K562 (cell line): ENCODE measurements at regions not wholly inside any gene's neighbourhood (a gene's known extent, or its start where the extent isn't known, plus 50 kb on each side); places are given as distances from the start of the nearest gene placed in this dataset.
A peak's percentile ranks its signal among the peaks of the same experiment; 100 is the strongest.
"Not testable (repeated sequence)": the region's sequence is repeated elsewhere in the genome, so short reads cannot be mapped to it uniquely, and the experiment has no call there.

Experiments
- ATAC-seq: fragments of 200-7000 bp; cut with Tn5 transposase; 3 replicates; pipeline ENCODE4 v1.9.1; 2020; ENCODE audit warnings: moderate library complexity
- BruUV-seq: library from RNA; stranded (reverse); fragments of 400-500 nt; replicated peaks from 2 replicates; lab custom pipeline; 2021; lab: Mats Ljungman, UMichigan
- CTCF ChIA-PET: fragments of 300-600 bp; formaldehyde crosslinking; extraction: SDS; loops from one replicate; lab custom pipeline; 2021; ENCODE audit warnings: low intra/inter-chr PET ratio; lab: Yijun Ruan, JAX
- POLR2A ChIA-PET: fragments of 300-600, 350-650 bp; sonication (Branson Sonifier 250); formaldehyde crosslinking; extraction: SDS; loops from one replicate; lab custom pipeline; 2021; ENCODE audit warnings: antibody characterized with exemption, inconsistent platforms; lab: Yijun Ruan, JAX
- DNase-seq, 4 experiments: peaks; one replicate each; pipeline versions ENCODE4 v3.0.0 to v3.0.0-alpha.2; 2011 to 2018; ENCODE audit warnings: low spot score in 3 of 4, mixed read lengths in 3 of 4; ENCODE audit errors: extremely low read depth in 1 of 4
- FAIRE-seq: peaks from 2 replicates; lab custom pipeline; 2011; peaks lifted over from hg19 to GRCh38; lab: Jason Lieb, UNC
- H2AFZ ChIP-seq: 2 replicates; pipeline ENCODE4 v1.6.0; 2011; ENCODE audit warnings: low read depth, low read length, control low read depth, inconsistent platforms
- H3K27ac ChIP-seq: fragments of 200-600 bp; 3 replicates; pipeline ENCODE4 v1.8.0; 2011; ENCODE audit warnings: low read depth, mild to moderate bottlenecking, control low read depth, inconsistent platforms, low read length, moderate library complexity, mixed read lengths; ENCODE audit errors: extremely low read depth
- H3K27me3 ChIP-seq, 2 experiments: fragments of 300-600 bp in 1 of 2; 2 replicates in 1 of 2; 3 replicates in 1 of 2; pipeline versions ENCODE4 v1.6.0 to v1.8.0; 2011; ENCODE audit warnings: inconsistent platforms in 2 of 2, low read length in 2 of 2, mild to moderate bottlenecking in 1 of 2, mixed read lengths in 1 of 2, moderate library complexity in 1 of 2; ENCODE audit not compliant: control insufficient read depth in 2 of 2, insufficient read depth in 2 of 2
- H3K36me3 ChIP-seq: fragments of 300-600 bp; 3 replicates; pipeline ENCODE4 v1.8.0; 2011; ENCODE audit warnings: mild to moderate bottlenecking, low read length, inconsistent platforms; ENCODE audit not compliant: control insufficient read depth, insufficient read depth
- H3K4me1 ChIP-seq, 2 experiments: fragments of 200-600 bp in 1 of 2; replicated peaks in 1 of 2; 2 replicates in 1 of 2; 3 replicates in 1 of 2; pipeline versions ENCODE4 v1.5.1 to v1.8.0; 2011; ENCODE audit warnings: inconsistent platforms in 2 of 2, low read length in 2 of 2, mild to moderate bottlenecking in 1 of 2, mixed read lengths in 1 of 2, moderate library complexity in 1 of 2; ENCODE audit not compliant: control insufficient read depth in 2 of 2, insufficient read depth in 2 of 2
- H3K4me2 ChIP-seq: 2 replicates; pipeline ENCODE4 v1.6.1; 2011; ENCODE audit warnings: low read length, control low read depth, inconsistent platforms, mixed read lengths; ENCODE audit not compliant: insufficient read depth
- H3K4me3 ChIP-seq: fragments of 200-600 bp; sonication (generic), shearing (Covaris generic); 2 replicates; pipeline ENCODE4 v1.5.1; 2016; ENCODE audit warnings: control low read depth, inconsistent platforms
- H3K79me2 ChIP-seq: fragments of 200-600 bp; 3 replicates; pipeline ENCODE4 v1.8.0; 2011; ENCODE audit warnings: low read length, inconsistent platforms; ENCODE audit not compliant: control insufficient read depth, insufficient read depth
- H3K9ac ChIP-seq, 2 experiments: 2 replicates each; pipeline versions ENCODE4 v1.6.0 to v1.6.1; 2011; ENCODE audit warnings: low read depth in 2 of 2, low read length in 2 of 2, control low read depth in 1 of 2, inconsistent platforms in 1 of 2, mild to moderate bottlenecking in 1 of 2, mixed read lengths in 1 of 2; ENCODE audit not compliant: insufficient read depth in 1 of 2
- H3K9me1 ChIP-seq: one replicate; pipeline ENCODE4 v1.6.0; 2011; ENCODE audit warnings: inconsistent platforms, mild to moderate bottlenecking, low read length, moderate library complexity; ENCODE audit not compliant: control insufficient read depth, insufficient read depth
- H3K9me3 ChIP-seq: replicated peaks from 2 replicates; pipeline ENCODE4 v1.5.1; 2011; ENCODE audit warnings: low read depth, low read length, inconsistent platforms; ENCODE audit not compliant: control insufficient read depth, insufficient read depth
- H4K20me1 ChIP-seq: replicated peaks from 2 replicates; pipeline ENCODE4 v1.6.1; 2011; ENCODE audit warnings: low read length, inconsistent platforms, mixed read lengths; ENCODE audit not compliant: control insufficient read depth, insufficient read depth
- ARID3B ChIP-seq: fragments of 250-450 bp; sonication (Bioruptor Pico); IDR thresholded peaks from 2 replicates; pipeline ENCODE4 v1.4.0; 2020; ENCODE audit warnings: borderline replicate concordance
- ETV6 ChIP-seq, 3 experiments: fragments of 150-350 bp in 1 of 3; sonication (generic) in 1 of 3; formaldehyde crosslinking in 1 of 3; IDR thresholded peaks; 2 replicates each; pipeline versions ENCODE4 v1.6.1 to v1.8.0; 2014 to 2022; ENCODE audit warnings: borderline replicate concordance in 2 of 3, low read depth in 2 of 3, antibody characterized with exemption in 1 of 3, low read length in 1 of 3, mild to moderate bottlenecking in 1 of 3, missing genetic modification reagents in 1 of 3
- NFIC ChIP-seq: fragments of 450-650 bp; IDR thresholded peaks from 2 replicates; pipeline ENCODE4 v1.6.1; 2017; ENCODE audit warnings: mild to moderate bottlenecking, inconsistent platforms
- PTBP1 ChIP-seq: fragments of 200-400 bp; formaldehyde crosslinking; IDR thresholded peaks from 2 replicates; pipeline ENCODE4 v1.6.1; 2017; ENCODE audit warnings: low read depth, low read length
- ZNF146 ChIP-seq: IDR thresholded peaks from one replicate; pipeline ENCODE4 v1.6.1; 2018; ENCODE audit warnings: missing compliant biosample characterization; ENCODE audit not compliant: unreplicated experiment
- ZNF184 ChIP-seq: sonication (generic); formaldehyde crosslinking; IDR thresholded peaks from 2 replicates; pipeline ENCODE4 v1.5.0; 2020; ENCODE audit warnings: missing genetic modification reagents
- ZNF785 ChIP-seq: fragments of 250-450 bp; sonication (Bioruptor Pico); IDR thresholded peaks from 2 replicates; pipeline ENCODE4 v1.4.0; 2020; ENCODE audit warnings: mild to moderate bottlenecking
- WGBS: fragments of 100-300 bp; shearing (Covaris generic); methylation state at CpG from one replicate; pipeline ENCODE4 v1.1.6; 2016; ENCODE audit warnings: low coverage, mixed read lengths; ENCODE audit not compliant: insufficient coverage; ENCODE audit errors: missing lambda C conversion rate; 5-methylcytosine and 5-hydroxymethylcytosine counted together
- in situ Hi-C: fragments of 300-500 bp; cut with MboI; formaldehyde crosslinking; loops from 4 replicates; pipeline ENCODE4 v1.15.0; 2018; ENCODE audit warnings: inconsistent platforms, mixed read lengths
- intact Hi-C: fragments of 100-400 bp; cut with micrococcal nuclease; formaldehyde crosslinking; loops from 2 replicates; pipeline ENCODE4 v1.14.2; 2022
- TF ChIP-seq, protein P1 (sequence below): IDR thresholded peaks from 2 replicates; pipeline ENCODE4 v1.6.1; 2011; ENCODE audit warnings: borderline replicate concordance, low read depth, mild to moderate bottlenecking, moderate library complexity, low read length; ENCODE audit not compliant: insufficient read depth, poor library complexity, severe bottlenecking

GRCh38 chr4:137868067-137868466 is 335.8 kb upstream of the PCDH18 start:
- H3K27ac ChIP-seq, H2AFZ ChIP-seq, H3K4me2 ChIP-seq, in situ Hi-C loops, FAIRE-seq, BruUV-seq, H3K9me3 ChIP-seq, POLR2A ChIA-PET, H3K4me3 ChIP-seq, H3K36me3 ChIP-seq, H4K20me1 ChIP-seq, H3K79me2 ChIP-seq, DNase-seq, H3K9ac ChIP-seq, ATAC-seq, H3K27me3 ChIP-seq, H3K9me1 ChIP-seq, intact Hi-C loops, H3K4me1 ChIP-seq, CTCF ChIA-PET: not testable (repeated sequence)
- 0% methylated on average over 1 of the region's 3 CpGs for WGBS
- TF ChIP-seq NFIC (peak; percentile 56; the same call in 1 of the 2 replicates), ZNF146 (peak; percentile 51)

DNA sequence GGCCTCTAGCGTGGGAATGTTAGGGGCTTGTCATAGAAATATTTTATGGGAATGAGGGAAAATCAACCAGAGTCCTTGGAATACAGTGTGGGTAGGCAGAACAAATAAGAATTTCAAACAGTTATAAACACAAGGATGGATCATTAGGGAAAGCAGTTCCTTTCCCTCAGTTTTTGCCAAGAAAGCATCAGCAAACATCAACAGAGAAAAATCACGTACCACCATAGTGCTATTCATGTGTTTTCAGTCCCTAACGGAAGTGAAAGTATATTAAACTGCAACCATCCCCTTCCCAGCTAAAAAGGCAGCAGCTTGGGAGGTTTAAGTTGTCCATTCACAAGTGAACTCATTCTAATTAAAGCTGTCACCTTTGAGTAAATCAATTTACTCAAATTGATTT is 334.4 kb upstream of the PCDH18 start:
- DNase-seq (no peak), FAIRE-seq (no peak), ATAC-seq (no peak)
- Histone ChIP-seq H4K20me1 (no peaks in the 10 kb centered on the region), H3K27ac (no peak overlapping the region), H3K4me1 (no peaks in the 10 kb centered on the region), H3K4me2 (no peak overlapping the region), H3K9me3 (no peaks in the 10 kb centered on the region), H3K9me1 (no peaks in the 10 kb centered on the region), H3K9ac (no peak overlapping the region), H3K36me3 (no peaks in the 10 kb centered on the region), H2AFZ (no peak overlapping the region), H3K79me2 (no peaks in the 10 kb centered on the region), H3K27me3 (no peaks in the 10 kb centered on the region), H3K4me3 (no peak overlapping the region)
- no TSS peak for BruUV-seq
- ChIA-PET CTCF (no interaction called here), POLR2A (no interaction called here)
- WGBS: 6% methylated on average over 3 of the region's 3 CpGs
- in situ Hi-C loops: no loop called here
- intact Hi-C loops: no loop called here
- no peak for TF ChIP-seq ZNF785 (CRISPR knock-in tag)
- TF ChIP-seq PTBP1: no peak
- no peak for TF ChIP-seq ETV6 (IDR thresholded peaks at IDR 0.05; ENCODE audit: borderline replicate concordance in 1 of 2, low read depth in 2 of 2, low read length in 1 of 2)
- no peak for TF ChIP-seq ETV6 (CRISPR knock-in tag; IDR thresholded peaks at IDR 0.05; ENCODE audit: borderline replicate concordance)
- TF ChIP-seq ZNF184 (CRISPR knock-in tag): no peak
- TF ChIP-seq, protein P1, sequence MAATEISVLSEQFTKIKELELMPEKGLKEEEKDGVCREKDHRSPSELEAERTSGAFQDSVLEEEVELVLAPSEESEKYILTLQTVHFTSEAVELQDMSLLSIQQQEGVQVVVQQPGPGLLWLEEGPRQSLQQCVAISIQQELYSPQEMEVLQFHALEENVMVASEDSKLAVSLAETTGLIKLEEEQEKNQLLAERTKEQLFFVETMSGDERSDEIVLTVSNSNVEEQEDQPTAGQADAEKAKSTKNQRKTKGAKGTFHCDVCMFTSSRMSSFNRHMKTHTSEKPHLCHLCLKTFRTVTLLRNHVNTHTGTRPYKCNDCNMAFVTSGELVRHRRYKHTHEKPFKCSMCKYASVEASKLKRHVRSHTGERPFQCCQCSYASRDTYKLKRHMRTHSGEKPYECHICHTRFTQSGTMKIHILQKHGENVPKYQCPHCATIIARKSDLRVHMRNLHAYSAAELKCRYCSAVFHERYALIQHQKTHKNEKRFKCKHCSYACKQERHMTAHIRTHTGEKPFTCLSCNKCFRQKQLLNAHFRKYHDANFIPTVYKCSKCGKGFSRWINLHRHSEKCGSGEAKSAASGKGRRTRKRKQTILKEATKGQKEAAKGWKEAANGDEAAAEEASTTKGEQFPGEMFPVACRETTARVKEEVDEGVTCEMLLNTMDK: no peak
- TF ChIP-seq ARID3B (CRISPR knock-in tag): no peak
